GM12878 (cell line): ENCODE measurements at regions not wholly inside any gene's neighbourhood (a gene's known extent, or its start where the extent isn't known, plus 50 kb on each side); places are given as distances from the start of the nearest gene placed in this dataset.

Experiments used
- ATAC-seq: fragments of 200-7000 bp; cut with Tn5 transposase; 3 replicates; pipeline ENCODE4 v1.9.1; 2020; ENCODE audit warnings: mild to moderate bottlenecking, moderate library complexity
- BruUV-seq: library from RNA; stranded (reverse); fragments of 400-500 nt; replicated peaks from 2 replicates; lab custom pipeline; 2021; lab: Mats Ljungman, UMichigan
- CTCF ChIA-PET: fragments of 300-600 bp; sonication (Branson Sonifier 250); formaldehyde crosslinking; extraction: SDS; loops from one replicate; lab custom pipeline; 2021; ENCODE audit warnings: inconsistent platforms; lab: Yijun Ruan, JAX
- POLR2A ChIA-PET: fragments of 350-600 bp; formaldehyde crosslinking; extraction: SDS; loops from one replicate; lab custom pipeline; 2021; ENCODE audit warnings: inconsistent platforms; lab: Charles Lee
- RAD21 ChIA-PET: fragments of 300-600 bp; sonication (Branson Sonifier 250); formaldehyde crosslinking; loops from one replicate; lab custom pipeline; 2023; ENCODE audit warnings: antibody characterized with exemption; ENCODE audit not compliant: unreplicated experiment; lab: Charles Lee
- SMC1A ChIA-PET: fragments of 300-600 bp; sonication (Branson Sonifier 250); formaldehyde crosslinking; loops from one replicate; lab custom pipeline; 2023; ENCODE audit not compliant: unreplicated experiment, uncharacterized antibody; lab: Charles Lee
- DNase-seq: peaks from one replicate; pipeline ENCODE4 v3.0.0-alpha.2; 2011; ENCODE audit warnings: low read depth, low spot score
- FAIRE-seq: peaks from 3 replicates; lab custom pipeline; 2011; peaks lifted over from hg19 to GRCh38; lab: Jason Lieb, UNC
- H2AFZ ChIP-seq: 2 replicates; pipeline ENCODE4 v1.6.0; 2011; ENCODE audit warnings: low read depth, low read length, control low read depth; ENCODE audit not compliant: control insufficient read depth
- H3K27ac ChIP-seq: 2 replicates; pipeline ENCODE4 v1.5.1; 2011; ENCODE audit warnings: control low read depth; ENCODE audit not compliant: control insufficient read depth, insufficient read depth
- H3K27me3 ChIP-seq, 2 experiments: replicated peaks in 1 of 2; 2 replicates each; pipeline versions ENCODE4 v1.6.0 to v1.6.1; 2011; ENCODE audit warnings: low read length in 1 of 2; ENCODE audit not compliant: control insufficient read depth in 2 of 2, insufficient read depth in 2 of 2
- H3K36me3 ChIP-seq, 2 experiments: 2 replicates each; pipeline ENCODE4 v1.5.1; 2011; ENCODE audit warnings: low read length in 1 of 2; ENCODE audit not compliant: control insufficient read depth in 2 of 2, insufficient read depth in 2 of 2
- H3K4me1 ChIP-seq: 2 replicates; pipeline ENCODE4 v1.6.1; 2011; ENCODE audit warnings: mild to moderate bottlenecking, low read length, moderate library complexity, mixed read lengths; ENCODE audit not compliant: control insufficient read depth, insufficient read depth
- H3K4me2 ChIP-seq: 2 replicates; pipeline ENCODE4 v1.6.0; 2011; ENCODE audit warnings: control low read depth; ENCODE audit not compliant: control insufficient read depth, insufficient read depth
- H3K4me3 ChIP-seq: fragments of 200-600 bp; sonication (generic); 2 replicates; pipeline ENCODE4 v1.5.1; 2016
- H3K79me2 ChIP-seq: 2 replicates; pipeline ENCODE4 v1.6.0; 2011; ENCODE audit warnings: low read length; ENCODE audit not compliant: control insufficient read depth, insufficient read depth
- H3K9ac ChIP-seq: 2 replicates; pipeline ENCODE4 v1.8.0; 2011; ENCODE audit warnings: low read length, control low read depth, mixed read lengths; ENCODE audit not compliant: control insufficient read depth, insufficient read depth
- H3K9me3 ChIP-seq: replicated peaks from 3 replicates; pipeline ENCODE4 v1.5.1; 2011; ENCODE audit warnings: mild to moderate bottlenecking, low read length; ENCODE audit not compliant: control insufficient read depth, insufficient read depth
- H4K20me1 ChIP-seq: 2 replicates; pipeline ENCODE4 v1.6.0; 2011; ENCODE audit not compliant: control insufficient read depth, insufficient read depth
- CBX5 ChIP-seq: sonication (generic); IDR thresholded peaks from 2 replicates; pipeline ENCODE4 v1.6.1; 2016; ENCODE audit warnings: low read depth, moderate library complexity, mild to moderate bottlenecking, inconsistent platforms
- ETV6 ChIP-seq, 2 experiments: fragments of 450-650 bp in 1 of 2; IDR thresholded peaks in 1 of 2; conservative IDR thresholded peaks in 1 of 2; 2 replicates each; pipeline ENCODE4 v1.6.1; 2014; ENCODE audit warnings: antibody characterized with exemption in 1 of 2, borderline replicate concordance in 1 of 2, low read depth in 1 of 2, mild to moderate bottlenecking in 1 of 2, moderate library complexity in 1 of 2
- GABPA ChIP-seq: IDR thresholded peaks from 2 replicates; pipeline ENCODE4 v1.6.1; 2014; ENCODE audit warnings: antibody characterized with exemption, low read depth, mild to moderate bottlenecking, inconsistent platforms
- GATAD2B ChIP-seq: fragments of 450-650 bp; conservative IDR thresholded peaks from 2 replicates; pipeline ENCODE4 v1.6.1; 2017; ENCODE audit warnings: low read depth, mild to moderate bottlenecking, moderate library complexity
- HDGF ChIP-seq: fragments of 450-650 bp; IDR thresholded peaks from 2 replicates; pipeline ENCODE4 v1.6.1; 2016; ENCODE audit warnings: antibody characterized with exemption
- IRF4 ChIP-seq: IDR thresholded peaks from 2 replicates; pipeline ENCODE4 v1.6.1; 2011; ENCODE audit warnings: low read depth, low read length
- MEF2B ChIP-seq: fragments of 450-650 bp; IDR thresholded peaks from 2 replicates; pipeline ENCODE4 v1.6.1; 2018; ENCODE audit warnings: mild to moderate bottlenecking, moderate library complexity; ENCODE audit not compliant: partially characterized antibody, poor library complexity, severe bottlenecking
- NR2C2 ChIP-seq: IDR thresholded peaks from 2 replicates; pipeline ENCODE4 v1.6.1; 2011; ENCODE audit warnings: borderline replicate concordance, low read depth; ENCODE audit not compliant: control insufficient read depth, insufficient read length
- PAX5 ChIP-seq: IDR thresholded peaks from 2 replicates; pipeline ENCODE4 v1.6.1; 2011; ENCODE audit warnings: low read depth, low read length, borderline replicate concordance
- PML ChIP-seq: IDR thresholded peaks from 2 replicates; pipeline ENCODE4 v1.6.1; 2012; ENCODE audit warnings: low read length, inconsistent platforms
- RUNX3 ChIP-seq: IDR thresholded peaks from 2 replicates; pipeline ENCODE4 v1.6.1; 2012; ENCODE audit warnings: low read length, inconsistent platforms
- ZNF24 ChIP-seq: fragments of 450-650 bp; IDR thresholded peaks from 2 replicates; pipeline ENCODE4 v1.6.1; 2017; ENCODE audit warnings: antibody characterized with exemption, mild to moderate bottlenecking
- WGBS: methylation state at CpG from one replicate; pipeline ENCODE4 v1.1.6; 2016; ENCODE audit warnings: low lambda C conversion rate; ENCODE audit not compliant: insufficient replicate concordance, insufficient coverage; ENCODE audit errors: missing lambda C conversion rate; 5-methylcytosine and 5-hydroxymethylcytosine counted together
- in situ Hi-C: fragments of 300-500 bp; cut with MboI; formaldehyde crosslinking; loops from 9 replicates; pipeline ENCODE4 v1.14.3; 2018; ENCODE audit warnings: mixed read lengths
- intact Hi-C: fragments of 100-400 bp; cut with micrococcal nuclease; formaldehyde crosslinking; loops from one replicate; pipeline ENCODE4 v1.14.2; 2022; ENCODE audit not compliant: unreplicated experiment
- TF ChIP-seq, protein P1 (sequence below): IDR thresholded peaks from 2 replicates; pipeline ENCODE4 v1.6.1; 2011; ENCODE audit warnings: mild to moderate bottlenecking, low read depth, low read length, moderate library complexity; ENCODE audit not compliant: insufficient replicate concordance
- TF ChIP-seq, protein P2 (sequence below), 3 experiments: IDR thresholded peaks in 2 of 3; conservative IDR thresholded peaks in 1 of 3; 2 replicates each; pipeline ENCODE4 v1.5.1; 2011; ENCODE audit warnings: low read depth in 3 of 3, low read length in 3 of 3, mild to moderate bottlenecking in 3 of 3, control low read depth in 2 of 3, moderate library complexity in 2 of 3, inconsistent platforms in 1 of 3, mixed read lengths in 1 of 3; ENCODE audit not compliant: control insufficient read depth in 2 of 3, insufficient read depth in 1 of 3; ENCODE audit errors: extremely low read depth in 1 of 3

DNA sequence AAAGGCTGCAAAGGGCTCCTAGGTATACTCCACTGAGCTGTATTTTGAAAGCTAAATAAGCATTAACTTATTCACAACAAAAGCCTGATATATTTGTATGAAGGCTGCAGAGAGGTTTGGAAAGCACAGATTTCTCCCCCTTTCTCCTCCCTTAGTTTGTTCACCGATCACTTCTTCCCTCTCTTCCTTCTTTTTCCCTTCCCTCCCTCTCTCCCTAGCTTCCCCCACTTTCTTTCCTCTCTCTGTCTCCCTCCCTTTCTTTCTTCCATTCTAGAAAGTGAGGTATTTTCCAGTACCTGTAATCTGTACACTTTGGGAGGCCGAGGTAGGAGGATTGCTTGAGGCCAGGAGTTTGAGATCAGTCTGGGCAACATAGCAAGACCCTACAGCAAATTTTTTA, 62.1 kb downstream of the HHEX start:
- DNase-seq: no peak
- Histone ChIP-seq H3K9ac (no peak overlapping the region), H4K20me1 (no peaks in the 10 kb centered on the region), H3K36me3 (no peaks in the 10 kb centered on the region), H3K4me1 (peaks cover 18% of the 10 kb centered on the region), H3K79me2 (no peaks in the 10 kb centered on the region), H3K4me2 (no peak overlapping the region), H3K27me3 (peaks cover 0 to 2% of the 10 kb centered on the region in 2 experiments; a peak in 3 of 4 replicates), H2AFZ (no peak overlapping the region), H3K9me3 (no peaks in the 10 kb centered on the region; the same call in 2 of the 3 replicates), H3K4me3 (no peak overlapping the region), H3K27ac (no peak overlapping the region)
- POLR2A ChIA-PET: interaction anchor here (0.9 kb wide), 1 partner anchor 10 kb away, joined by 3 read pairs; no protein-coding TSS in a partner anchor
- in situ Hi-C loops: no loop called here
- TF ChIP-seq ETV6 (conservative IDR thresholded peaks at IDR 0.05 in 1 of 2, IDR thresholded peaks at IDR 0.05 in 1 of 2; ENCODE audit: borderline replicate concordance in 1 of 2, low read depth in 1 of 2): no peak
- no peak for TF ChIP-seq HDGF
- TF ChIP-seq NR2C2: no peak
- TF ChIP-seq CBX5: no peak
- no peak for TF ChIP-seq ZNF24
- no peak for TF ChIP-seq PAX5
- TF ChIP-seq GABPA: no peak
- TF ChIP-seq, protein P1, sequence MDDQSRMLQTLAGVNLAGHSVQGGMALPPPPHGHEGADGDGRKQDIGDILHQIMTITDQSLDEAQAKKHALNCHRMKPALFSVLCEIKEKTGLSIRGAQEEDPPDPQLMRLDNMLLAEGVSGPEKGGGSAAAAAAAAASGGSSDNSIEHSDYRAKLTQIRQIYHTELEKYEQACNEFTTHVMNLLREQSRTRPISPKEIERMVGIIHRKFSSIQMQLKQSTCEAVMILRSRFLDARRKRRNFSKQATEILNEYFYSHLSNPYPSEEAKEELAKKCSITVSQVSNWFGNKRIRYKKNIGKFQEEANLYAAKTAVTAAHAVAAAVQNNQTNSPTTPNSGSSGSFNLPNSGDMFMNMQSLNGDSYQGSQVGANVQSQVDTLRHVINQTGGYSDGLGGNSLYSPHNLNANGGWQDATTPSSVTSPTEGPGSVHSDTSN: no peak
- TF ChIP-seq IRF4: no peak
- TF ChIP-seq GATAD2B: no peak
- TF ChIP-seq RUNX3: no peak
- no peak for TF ChIP-seq PML
- no peak for TF ChIP-seq MEF2B
- TF ChIP-seq, protein P2, sequence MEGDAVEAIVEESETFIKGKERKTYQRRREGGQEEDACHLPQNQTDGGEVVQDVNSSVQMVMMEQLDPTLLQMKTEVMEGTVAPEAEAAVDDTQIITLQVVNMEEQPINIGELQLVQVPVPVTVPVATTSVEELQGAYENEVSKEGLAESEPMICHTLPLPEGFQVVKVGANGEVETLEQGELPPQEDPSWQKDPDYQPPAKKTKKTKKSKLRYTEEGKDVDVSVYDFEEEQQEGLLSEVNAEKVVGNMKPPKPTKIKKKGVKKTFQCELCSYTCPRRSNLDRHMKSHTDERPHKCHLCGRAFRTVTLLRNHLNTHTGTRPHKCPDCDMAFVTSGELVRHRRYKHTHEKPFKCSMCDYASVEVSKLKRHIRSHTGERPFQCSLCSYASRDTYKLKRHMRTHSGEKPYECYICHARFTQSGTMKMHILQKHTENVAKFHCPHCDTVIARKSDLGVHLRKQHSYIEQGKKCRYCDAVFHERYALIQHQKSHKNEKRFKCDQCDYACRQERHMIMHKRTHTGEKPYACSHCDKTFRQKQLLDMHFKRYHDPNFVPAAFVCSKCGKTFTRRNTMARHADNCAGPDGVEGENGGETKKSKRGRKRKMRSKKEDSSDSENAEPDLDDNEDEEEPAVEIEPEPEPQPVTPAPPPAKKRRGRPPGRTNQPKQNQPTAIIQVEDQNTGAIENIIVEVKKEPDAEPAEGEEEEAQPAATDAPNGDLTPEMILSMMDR (IDR thresholded peaks at IDR 0.05 in 2 of 3, conservative IDR thresholded peaks at IDR 0.05 in 1 of 3; ENCODE audit: control insufficient read depth in 2 of 3, extremely low read depth in 1 of 3, insufficient read depth in 1 of 3, low read depth in 3 of 3, low read length in 3 of 3): no peak
- no peak for ATAC-seq
- intact Hi-C loops: no loop called here
- FAIRE-seq: no peak
- 65% methylated on average over 2 of the region's 2 CpGs for WGBS
- SMC1A ChIA-PET: interaction anchor here (1.4 kb wide), 1 partner anchor 10 kb away, joined by 3 read pairs; no protein-coding TSS in a partner anchor
- no TSS peak for BruUV-seq
- CTCF ChIA-PET: interaction anchor here (1.2 kb wide), 1 partner anchor 8 kb away, joined by 4 read pairs; no protein-coding TSS in a partner anchor
- RAD21 ChIA-PET: no interaction called here
